Right atrium auricular region (tissue), 2 donors: ENCODE measurements at regions not wholly inside any gene's neighbourhood (a gene's known extent, or its start where the extent isn't known, plus 50 kb on each side); places are given as distances from the start of the nearest gene placed in this dataset.

ENCODE experiments used
- DNase-seq: peaks from one replicate; pipeline ENCODE4 v3.0.0-alpha.2; 2019; ENCODE audit warnings: low spot score
- H3K27ac ChIP-seq, 2 donors: fragments of 200-600 bp; sonication (generic); 1 replicate in 1 of 2; 2 replicates in 1 of 2; pipeline ENCODE4 v1.5.1; 2016 to 2019
- H3K27me3 ChIP-seq, 2 donors: fragments of 200-600 bp; sonication (generic); one replicate each; pipeline versions ENCODE4 v1.5.1 to v1.6.0; 2017 to 2019
- H3K36me3 ChIP-seq: fragments of 200-600 bp; sonication (generic); one replicate; pipeline ENCODE4 v1.5.1; 2016
- H3K4me1 ChIP-seq, 2 donors: fragments of 200-600 bp; sonication (generic); one replicate each; pipeline versions ENCODE4 v1.5.1 to v1.6.0; 2017 to 2019
- H3K4me3 ChIP-seq, 2 donors: fragments of 200-600 bp; sonication (generic); 1 replicate in 1 of 2; 2 replicates in 1 of 2; pipeline ENCODE4 v1.5.1; 2017 to 2019; ENCODE audit warnings: mild to moderate bottlenecking in 1 of 2, moderate library complexity in 1 of 2
- H3K9me3 ChIP-seq, 2 donors: fragments of 200-600 bp; sonication (generic); one replicate each; pipeline ENCODE4 v1.5.1; 2019
- TF ChIP-seq, protein P1 (sequence below), 2 donors: fragments of 200-600 bp; sonication (generic); IDR thresholded peaks; one replicate each; pipeline ENCODE4 v1.5.1; 2019; ENCODE audit warnings: antibody characterized with exemption in 2 of 2

DNA sequence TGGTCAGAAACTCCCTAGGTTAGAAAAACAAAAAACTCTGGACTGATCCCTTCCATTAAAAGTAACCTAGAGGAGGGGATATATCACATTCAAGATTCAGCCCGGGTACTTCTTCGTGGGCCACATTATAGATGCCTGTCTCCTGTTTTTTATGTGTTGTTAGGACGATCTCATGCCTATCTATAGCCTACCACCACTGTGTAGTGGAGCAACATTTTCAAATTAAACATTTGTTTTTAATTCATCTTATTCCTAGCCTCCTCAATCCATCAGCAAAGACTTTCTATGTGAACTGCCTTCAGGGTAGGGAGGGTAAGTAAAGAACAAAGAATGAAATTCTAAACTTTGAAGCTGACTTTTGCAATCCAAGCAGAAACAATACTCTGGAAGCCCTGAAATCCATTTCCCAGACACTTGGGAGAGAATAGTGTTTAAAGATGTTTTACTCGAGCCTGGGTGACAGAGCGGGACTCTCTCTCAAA, 379.4 kb downstream of the ANXA1 start:
- Histone ChIP-seq H3K27ac (no peak overlapping the region), H3K4me1 (no peaks in the 10 kb centered on the region), H3K9me3 (no peaks in the 10 kb centered on the region), H3K36me3 (no peaks in the 10 kb centered on the region), H3K4me3 (no peak overlapping the region), H3K27me3 (no peaks in the 10 kb centered on the region)
- TF ChIP-seq, protein P1, sequence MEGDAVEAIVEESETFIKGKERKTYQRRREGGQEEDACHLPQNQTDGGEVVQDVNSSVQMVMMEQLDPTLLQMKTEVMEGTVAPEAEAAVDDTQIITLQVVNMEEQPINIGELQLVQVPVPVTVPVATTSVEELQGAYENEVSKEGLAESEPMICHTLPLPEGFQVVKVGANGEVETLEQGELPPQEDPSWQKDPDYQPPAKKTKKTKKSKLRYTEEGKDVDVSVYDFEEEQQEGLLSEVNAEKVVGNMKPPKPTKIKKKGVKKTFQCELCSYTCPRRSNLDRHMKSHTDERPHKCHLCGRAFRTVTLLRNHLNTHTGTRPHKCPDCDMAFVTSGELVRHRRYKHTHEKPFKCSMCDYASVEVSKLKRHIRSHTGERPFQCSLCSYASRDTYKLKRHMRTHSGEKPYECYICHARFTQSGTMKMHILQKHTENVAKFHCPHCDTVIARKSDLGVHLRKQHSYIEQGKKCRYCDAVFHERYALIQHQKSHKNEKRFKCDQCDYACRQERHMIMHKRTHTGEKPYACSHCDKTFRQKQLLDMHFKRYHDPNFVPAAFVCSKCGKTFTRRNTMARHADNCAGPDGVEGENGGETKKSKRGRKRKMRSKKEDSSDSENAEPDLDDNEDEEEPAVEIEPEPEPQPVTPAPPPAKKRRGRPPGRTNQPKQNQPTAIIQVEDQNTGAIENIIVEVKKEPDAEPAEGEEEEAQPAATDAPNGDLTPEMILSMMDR (IDR thresholded peaks at IDR 0.05), result no peak
- DNase-seq, result no peak

DNA sequence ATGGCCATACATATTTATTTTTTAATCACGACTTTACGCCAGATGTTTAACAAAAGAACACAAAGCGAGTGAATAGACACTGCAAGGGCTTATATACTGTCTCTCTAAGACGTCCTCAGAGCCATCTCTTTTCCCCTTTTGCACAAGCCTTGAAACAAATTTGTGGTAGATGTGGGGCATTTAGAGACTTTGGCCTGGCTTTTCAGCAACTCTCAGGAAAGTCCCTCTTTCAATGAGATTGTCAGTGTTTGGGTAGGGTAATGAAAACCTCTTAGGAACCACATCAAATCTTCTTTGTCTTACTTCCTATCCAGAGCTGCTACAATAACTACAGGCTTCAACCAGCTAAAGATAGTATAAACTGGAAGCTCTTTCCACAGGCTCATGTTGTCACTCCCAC, 380.0 kb downstream of the ANXA1 start:
- no peak for DNase-seq
- no peaks in the 10 kb centered on the region for H3K36me3 ChIP-seq
- no peaks in the 10 kb centered on the region for H3K27me3 ChIP-seq
- no peak overlapping the region for H3K27ac ChIP-seq
- H3K4me3 ChIP-seq, result no peak overlapping the region
- TF ChIP-seq, protein P1 (IDR thresholded peaks at IDR 0.05), result no peak
- H3K4me1 ChIP-seq, result no peaks in the 10 kb centered on the region
- no peaks in the 10 kb centered on the region for H3K9me3 ChIP-seq

DNA sequence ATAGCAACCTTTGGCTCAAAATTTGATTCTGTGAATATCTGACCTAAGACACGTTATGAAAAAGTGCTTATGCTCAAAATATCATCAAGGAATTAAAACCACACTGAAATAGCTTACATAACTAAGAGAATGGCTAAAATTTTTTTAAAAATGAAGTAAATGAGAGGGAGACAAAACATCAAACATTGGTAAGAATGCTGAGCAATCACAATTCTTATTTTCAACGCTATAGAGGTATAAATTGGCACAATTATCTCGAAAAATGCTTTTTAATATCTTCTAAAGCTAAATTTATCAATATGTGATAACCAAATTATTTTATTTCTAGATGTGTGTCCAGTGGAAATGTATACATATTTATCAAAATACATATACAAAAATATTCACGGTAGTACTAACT, 381.3 kb downstream of the ANXA1 start:
- H3K4me3 ChIP-seq, result no peak overlapping the region
- no peak for DNase-seq
- H3K36me3 ChIP-seq, result no peaks in the 10 kb centered on the region
- TF ChIP-seq, protein P1 (IDR thresholded peaks at IDR 0.05), result no peak
- no peaks in the 10 kb centered on the region for H3K4me1 ChIP-seq
- H3K27me3 ChIP-seq, result no peaks in the 10 kb centered on the region
- no peak overlapping the region for H3K27ac ChIP-seq
- no peaks in the 10 kb centered on the region for H3K9me3 ChIP-seq

DNA sequence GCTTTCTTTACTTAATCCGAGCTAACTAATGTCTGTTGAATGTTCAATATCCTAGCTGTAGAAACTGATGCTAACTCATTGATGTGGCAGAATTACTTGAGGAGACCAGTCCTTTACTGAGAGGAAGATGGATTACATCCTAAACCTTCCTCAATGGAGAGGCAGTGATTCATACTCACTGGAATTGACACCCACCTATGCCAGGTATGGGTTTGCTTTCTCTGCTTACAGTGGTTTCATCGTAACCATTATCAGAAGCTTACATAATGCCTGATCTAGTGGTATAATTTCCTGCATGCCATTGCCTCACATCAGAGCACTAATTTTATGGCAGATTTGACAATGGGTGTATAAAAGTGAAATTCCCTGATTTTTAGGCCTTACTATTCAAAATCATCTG, 384.7 kb downstream of the ANXA1 start:
- Histone ChIP-seq H3K4me1 (no peaks in the 10 kb centered on the region), H3K4me3 (no peak overlapping the region), H3K27me3 (no peaks in the 10 kb centered on the region), H3K9me3 (no peaks in the 10 kb centered on the region), H3K27ac (no peak overlapping the region), H3K36me3 (no peaks in the 10 kb centered on the region)
- DNase-seq, result no peak
- TF ChIP-seq, protein P1 (IDR thresholded peaks at IDR 0.05), result no peak

DNA sequence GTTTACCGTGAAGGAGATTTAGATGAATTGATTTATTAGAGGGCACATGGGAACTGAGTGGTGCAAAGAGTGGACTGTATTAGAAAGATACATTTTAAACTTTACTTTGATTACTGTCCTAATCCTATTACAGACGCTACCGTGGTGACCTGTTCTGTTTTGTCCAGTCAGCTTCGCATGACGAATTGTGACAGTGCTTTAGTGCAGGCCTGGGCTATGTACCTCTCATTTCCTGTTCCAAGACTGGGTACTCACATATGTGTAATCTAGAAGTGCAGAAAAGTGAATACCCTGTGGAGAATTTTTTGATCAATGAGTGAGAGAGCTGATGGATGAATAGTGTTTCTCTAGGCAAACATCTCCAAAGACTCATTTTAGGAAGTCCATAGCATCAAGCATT, 385.9 kb downstream of the ANXA1 start:
- no peaks in the 10 kb centered on the region for H3K4me1 ChIP-seq
- no peaks in the 10 kb centered on the region for H3K9me3 ChIP-seq
- H3K36me3 ChIP-seq, result no peaks in the 10 kb centered on the region
- H3K4me3 ChIP-seq, result no peak overlapping the region
- TF ChIP-seq, protein P1 (IDR thresholded peaks at IDR 0.05), result no peak
- H3K27ac ChIP-seq, result no peak overlapping the region
- H3K27me3 ChIP-seq, result no peaks in the 10 kb centered on the region
- no peak for DNase-seq

DNA sequence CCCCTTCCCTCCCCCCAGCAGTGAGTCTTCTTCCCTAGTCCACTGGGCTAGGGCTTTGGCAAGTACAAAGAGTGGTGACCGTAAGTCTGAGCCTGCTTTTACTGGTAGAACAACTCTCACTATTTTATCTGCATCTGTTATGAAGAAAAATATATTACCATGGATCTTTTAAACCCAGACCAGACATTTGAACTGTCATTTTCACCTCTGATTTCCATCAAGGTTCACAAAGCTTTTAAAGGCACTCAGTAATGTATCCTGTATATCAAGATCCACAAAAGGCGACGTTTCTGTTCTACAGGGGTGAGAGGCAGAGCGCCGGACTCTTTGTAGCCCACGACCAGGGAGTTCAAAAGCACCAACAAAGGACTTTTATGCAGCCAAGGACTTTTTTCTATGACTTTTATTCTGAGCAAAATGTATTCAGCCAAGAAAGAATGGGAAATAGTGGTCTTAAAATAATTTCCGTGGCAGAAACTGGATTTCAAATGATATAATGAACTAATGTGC, 388.3 kb downstream of the ANXA1 start:
- Histone ChIP-seq H3K36me3 (no peaks in the 10 kb centered on the region), H3K4me1 (no peaks in the 10 kb centered on the region), H3K9me3 (no peaks in the 10 kb centered on the region), H3K4me3 (no peak overlapping the region), H3K27ac (no peak overlapping the region), H3K27me3 (no peaks in the 10 kb centered on the region)
- no peak for DNase-seq
- TF ChIP-seq, protein P1 (IDR thresholded peaks at IDR 0.05), result no peak
